ENCODE measurements at regions not wholly inside any gene's neighbourhood (a gene's known extent, or its start where the extent isn't known, plus 50 kb on each side); places are given as distances from the start of the nearest gene placed in this dataset.

GRCh38 chr6:27568226-27568897, 95.5 kb upstream of the ZNF184 start:
- no peak for TF ChIP-seq CTCF (IDR thresholded peaks at IDR 0.05 in 8 of 11, conservative IDR thresholded peaks at IDR 0.05 in 3 of 11)
- no peak for TF ChIP-seq POLR2A (IDR thresholded peaks at IDR 0.05)
